Ovary (tissue), 7 donors: ENCODE measurements at regions not wholly inside any gene's neighbourhood (a gene's known extent, or its start where the extent isn't known, plus 50 kb on each side); places are given as distances from the start of the nearest gene placed in this dataset.

ENCODE experiments used
- DNase-seq, 5 donors: peaks; one replicate each; pipeline ENCODE4 v3.0.0-alpha.2; 2019 to 2020
- H3K27ac ChIP-seq, 2 donors: fragments of 200-600 bp; one replicate each; pipeline versions ENCODE4 v1.5.1 to v1.8.0; 2019 to 2022
- H3K27me3 ChIP-seq: fragments of 200-600 bp; one replicate; pipeline ENCODE4 v1.8.0; 2022
- H3K36me3 ChIP-seq: fragments of 200-600 bp; sonication (generic); one replicate; pipeline ENCODE4 v1.5.1; 2019
- H3K4me1 ChIP-seq: one replicate; pipeline ENCODE4 v1.8.1; 2013; ENCODE audit warnings: mild to moderate bottlenecking, moderate library complexity; ENCODE audit not compliant: insufficient read depth
- H3K4me3 ChIP-seq: fragments of 200-600 bp; sonication (generic); one replicate; pipeline ENCODE4 v1.5.1; 2017
- H3K9me3 ChIP-seq, 2 donors: fragments of 200-600 bp in 1 of 2; sonication (generic) in 1 of 2; one replicate each; pipeline versions ENCODE4 v1.5.1 to v1.8.1; 2013 to 2019; ENCODE audit warnings: mild to moderate bottlenecking in 1 of 2, moderate library complexity in 1 of 2
- EP300 ChIP-seq: sonication (generic); formaldehyde crosslinking; IDR thresholded peaks from one replicate; pipeline ENCODE4 v1.6.1; 2017; ENCODE audit warnings: antibody characterized with exemption
- POLR2A ChIP-seq: fragments of 450-650 bp; IDR thresholded peaks from one replicate; pipeline ENCODE4 v1.6.1; 2017; ENCODE audit warnings: antibody characterized with exemption, mild to moderate bottlenecking, moderate library complexity
- WGBS, 3 donors: extraction: QIAGEN DNeasy Blood & Tissue Kit in 1 of 3; methylation state at CpG; one replicate each; pipeline versions ENCODE4 v1.1.5 to v1.1.7; 2013 to 2017; 5-methylcytosine and 5-hydroxymethylcytosine counted together
- intact Hi-C, 4 donors: fragments of 100-400 bp; cut with DNase I; formaldehyde crosslinking; loops; one replicate each; pipeline versions ENCODE4 v1.11.0 to v1.15.1; 2022 to 2023
- TF ChIP-seq, protein P1 (sequence below), 3 donors: fragments of 450-650 bp in 2 of 3; fragments of 200-600 bp in 1 of 3; IDR thresholded peaks; one replicate each; pipeline versions ENCODE4 v1.5.1 to v1.8.0; 2016 to 2022; ENCODE audit warnings: antibody characterized with exemption in 3 of 3, mild to moderate bottlenecking in 1 of 3
- donor health status: DM: no; HTN: no; CAD: no; lungs with moderate emphysema.
- donor health status: DM: no; HTN: no; CAD: no.
- donor health status: Bipolar disorder and iron deficiency.
- donor health status: DM: no; HTN: no; CAD: no.
- donor health status: DM: yes; HTN: yes; CAD: no.

DNA sequence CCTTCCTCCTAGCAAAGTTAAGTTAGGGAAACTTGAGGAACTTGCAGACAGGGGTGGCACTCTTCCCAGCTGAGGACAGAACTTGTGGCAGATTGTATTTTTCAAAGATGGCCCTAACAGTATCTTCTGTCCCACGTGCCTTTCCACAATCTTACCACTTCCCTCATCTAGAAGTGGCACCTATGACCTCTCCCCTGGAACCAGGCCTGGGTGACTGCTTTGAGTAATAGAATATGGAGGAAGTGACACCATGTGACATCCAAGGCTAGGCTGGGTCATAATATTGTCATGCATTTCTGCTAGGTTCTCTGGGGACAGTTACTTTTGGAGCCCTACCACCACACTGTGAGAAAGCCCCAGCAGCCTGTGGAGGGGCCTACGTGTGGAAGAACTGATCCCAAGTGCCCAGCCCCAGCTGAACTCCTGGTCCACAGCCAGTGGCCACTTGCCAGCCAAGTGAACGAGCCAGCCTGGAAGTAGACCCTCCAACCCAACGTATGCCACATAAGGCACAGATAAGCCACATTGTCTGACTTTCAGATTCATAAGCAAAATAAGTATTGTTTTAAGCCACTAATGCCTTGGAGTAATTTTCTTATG lies 193.7 kb downstream of the PTPN20 start:
- Histone ChIP-seq H3K27me3 (no peaks in the 10 kb centered on the region), H3K27ac (no peak overlapping the region), H3K4me1 (no peaks in the 10 kb centered on the region), H3K4me3 (no peak overlapping the region), H3K9me3 (no peaks in the 10 kb centered on the region), H3K36me3 (no peaks in the 10 kb centered on the region)
- no peak for TF ChIP-seq EP300
- no peak for TF ChIP-seq POLR2A
- TF ChIP-seq, protein P1, sequence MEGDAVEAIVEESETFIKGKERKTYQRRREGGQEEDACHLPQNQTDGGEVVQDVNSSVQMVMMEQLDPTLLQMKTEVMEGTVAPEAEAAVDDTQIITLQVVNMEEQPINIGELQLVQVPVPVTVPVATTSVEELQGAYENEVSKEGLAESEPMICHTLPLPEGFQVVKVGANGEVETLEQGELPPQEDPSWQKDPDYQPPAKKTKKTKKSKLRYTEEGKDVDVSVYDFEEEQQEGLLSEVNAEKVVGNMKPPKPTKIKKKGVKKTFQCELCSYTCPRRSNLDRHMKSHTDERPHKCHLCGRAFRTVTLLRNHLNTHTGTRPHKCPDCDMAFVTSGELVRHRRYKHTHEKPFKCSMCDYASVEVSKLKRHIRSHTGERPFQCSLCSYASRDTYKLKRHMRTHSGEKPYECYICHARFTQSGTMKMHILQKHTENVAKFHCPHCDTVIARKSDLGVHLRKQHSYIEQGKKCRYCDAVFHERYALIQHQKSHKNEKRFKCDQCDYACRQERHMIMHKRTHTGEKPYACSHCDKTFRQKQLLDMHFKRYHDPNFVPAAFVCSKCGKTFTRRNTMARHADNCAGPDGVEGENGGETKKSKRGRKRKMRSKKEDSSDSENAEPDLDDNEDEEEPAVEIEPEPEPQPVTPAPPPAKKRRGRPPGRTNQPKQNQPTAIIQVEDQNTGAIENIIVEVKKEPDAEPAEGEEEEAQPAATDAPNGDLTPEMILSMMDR (IDR thresholded peaks at IDR 0.05): no peak
- DNase-seq: no peak
- intact Hi-C loops: no loop called here
- WGBS, 3 donors: 28 to 45% (median 31%) methylated on average over 4 of the region's 4 CpGs

DNA sequence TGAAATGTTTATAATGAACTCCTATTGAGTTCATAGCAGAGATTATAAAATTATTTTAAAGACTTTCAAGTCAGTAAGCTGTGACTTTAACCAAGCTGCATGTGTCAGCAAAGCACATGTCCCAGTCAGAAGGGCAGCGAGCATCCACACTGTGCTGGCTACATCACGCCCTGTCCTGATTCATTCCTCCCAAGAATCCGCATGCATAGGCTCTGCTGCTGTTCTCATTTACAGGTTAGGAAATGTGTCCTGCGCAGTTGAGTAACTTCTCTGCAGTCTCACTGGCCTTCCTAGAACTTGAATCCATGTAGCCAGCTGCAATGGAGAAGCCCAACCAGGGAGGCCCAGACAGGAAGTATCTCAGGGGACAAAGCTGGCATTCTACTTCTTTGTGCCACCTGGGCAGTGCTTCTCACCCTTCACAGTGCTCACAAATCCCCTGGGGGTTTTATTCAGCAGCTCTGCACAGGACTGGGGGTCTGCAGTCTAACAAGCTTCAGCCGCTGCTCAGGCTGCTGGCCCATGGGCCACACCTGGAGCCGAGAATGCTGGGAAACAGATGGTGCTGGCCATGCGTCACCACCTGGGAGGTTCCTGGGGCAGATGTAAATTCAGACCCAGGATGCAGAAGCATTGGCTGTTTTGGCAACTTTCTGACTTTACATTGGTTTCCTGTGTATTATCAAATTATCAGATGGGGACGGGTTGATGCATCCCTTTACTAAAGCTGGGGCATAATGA lies 192.8 kb upstream of the GDF10 start:
- Histone ChIP-seq H3K27ac (no peak overlapping the region), H3K4me3 (no peak overlapping the region), H3K4me1 (no peaks in the 10 kb centered on the region), H3K27me3 (no peaks in the 10 kb centered on the region), H3K9me3 (no peaks in the 10 kb centered on the region), H3K36me3 (no peaks in the 10 kb centered on the region)
- intact Hi-C loops: no loop called here
- DNase-seq: no peak
- 95 to 96% (median 95%) methylated on average over 8 of the region's 8 CpGs for WGBS, 3 donors
- no peak for TF ChIP-seq EP300
- no peak for TF ChIP-seq POLR2A
- TF ChIP-seq, protein P1 (IDR thresholded peaks at IDR 0.05): no peak

DNA sequence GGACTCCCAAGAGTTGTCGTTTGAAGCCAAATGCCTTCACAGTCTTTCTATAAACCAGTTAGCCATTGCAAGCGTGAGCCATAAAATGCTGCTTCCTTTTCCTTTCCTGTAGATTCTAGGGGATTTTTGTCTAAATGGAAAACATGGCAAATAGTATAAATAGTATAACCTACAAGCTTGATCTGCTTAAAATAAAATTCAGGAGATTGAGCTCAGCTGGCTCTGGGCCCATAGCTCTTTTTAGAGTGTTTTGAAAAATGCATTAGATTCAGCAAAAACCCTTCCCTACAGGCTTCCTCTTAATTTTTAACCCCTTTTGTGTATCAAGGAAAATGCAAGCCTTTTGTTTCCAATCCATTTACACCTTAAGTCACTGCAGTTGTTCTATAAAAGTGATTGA lies 190.1 kb upstream of the GDF10 start:
- H3K4me1 ChIP-seq: no peaks in the 10 kb centered on the region
- intact Hi-C loops: no loop called here
- WGBS, 3 donors: 24 to 40% (median 26%) methylated on average over 2 of the region's 2 CpGs

DNA sequence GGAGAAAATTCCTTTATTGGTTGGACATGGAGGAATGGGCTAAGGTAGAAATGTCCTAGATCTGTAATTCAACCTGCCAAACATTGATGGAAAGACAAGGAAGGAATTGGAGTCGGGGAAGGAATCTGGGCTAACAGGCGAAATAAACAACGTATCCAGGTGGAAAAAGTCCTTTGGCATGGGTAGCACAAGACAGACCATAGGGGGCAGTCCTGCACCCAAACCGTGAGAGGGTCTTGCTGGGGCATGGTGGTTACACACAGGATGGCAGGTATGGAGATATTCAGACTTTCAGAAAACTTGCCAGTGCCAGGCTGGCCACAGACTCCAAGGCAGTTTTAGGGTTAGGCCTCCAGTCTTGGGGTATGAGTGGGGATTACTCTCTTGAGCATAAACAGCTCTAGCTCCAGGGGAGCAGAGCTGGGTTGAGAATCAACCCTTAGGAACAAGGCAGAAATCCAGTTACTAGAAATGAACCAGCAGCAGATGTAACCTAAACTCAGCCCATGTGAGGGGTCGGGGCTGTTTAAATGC lies 188.6 kb upstream of the GDF10 start:
- Histone ChIP-seq H3K27me3 (no peaks in the 10 kb centered on the region), H3K36me3 (no peaks in the 10 kb centered on the region), H3K27ac (no peak overlapping the region), H3K4me1 (no peaks in the 10 kb centered on the region), H3K9me3 (no peaks in the 10 kb centered on the region), H3K4me3 (no peak overlapping the region)
- 89 to 90% (median 90%) methylated on average over 5 of the region's 5 CpGs for WGBS, 3 donors
- no peak for TF ChIP-seq POLR2A
- TF ChIP-seq, protein P1 (IDR thresholded peaks at IDR 0.05): no peak
- intact Hi-C loops: no loop called here
- DNase-seq: no peak

More for the DNA sequence above, 190.1 kb upstream of the GDF10 start:
- DNase-seq: no peak
- Histone ChIP-seq H3K27me3 (no peaks in the 10 kb centered on the region), H3K9me3 (no peaks in the 10 kb centered on the region), H3K36me3 (no peaks in the 10 kb centered on the region), H3K27ac (no peak overlapping the region), H3K4me3 (no peak overlapping the region)
- TF ChIP-seq, protein P1 (IDR thresholded peaks at IDR 0.05): no peak
- no peak for TF ChIP-seq POLR2A
- no peak for TF ChIP-seq EP300
